Ovary (tissue), 7 donors: ENCODE measurements at regions not wholly inside any gene's neighbourhood (a gene's known extent, or its start where the extent isn't known, plus 50 kb on each side); places are given as distances from the start of the nearest gene placed in this dataset.

Source experiments
- DNase-seq, 5 donors: peaks; one replicate each; pipeline ENCODE4 v3.0.0-alpha.2; 2019 to 2020
- H3K27ac ChIP-seq, 2 donors: fragments of 200-600 bp; one replicate each; pipeline versions ENCODE4 v1.5.1 to v1.8.0; 2019 to 2022
- H3K27me3 ChIP-seq: fragments of 200-600 bp; one replicate; pipeline ENCODE4 v1.8.0; 2022
- H3K36me3 ChIP-seq: fragments of 200-600 bp; sonication (generic); one replicate; pipeline ENCODE4 v1.5.1; 2019
- H3K4me1 ChIP-seq: one replicate; pipeline ENCODE4 v1.8.1; 2013; ENCODE audit warnings: mild to moderate bottlenecking, moderate library complexity; ENCODE audit not compliant: insufficient read depth
- H3K4me3 ChIP-seq: fragments of 200-600 bp; sonication (generic); one replicate; pipeline ENCODE4 v1.5.1; 2017
- H3K9me3 ChIP-seq, 2 donors: fragments of 200-600 bp in 1 of 2; sonication (generic) in 1 of 2; one replicate each; pipeline versions ENCODE4 v1.5.1 to v1.8.1; 2013 to 2019; ENCODE audit warnings: mild to moderate bottlenecking in 1 of 2, moderate library complexity in 1 of 2
- CTCF ChIP-seq, 3 donors: fragments of 450-650 bp in 2 of 3; fragments of 200-600 bp in 1 of 3; IDR thresholded peaks; one replicate each; pipeline versions ENCODE4 v1.5.1 to v1.8.0; 2016 to 2022; ENCODE audit warnings: antibody characterized with exemption in 3 of 3, mild to moderate bottlenecking in 1 of 3
- EP300 ChIP-seq: sonication (generic); formaldehyde crosslinking; IDR thresholded peaks from one replicate; pipeline ENCODE4 v1.6.1; 2017; ENCODE audit warnings: antibody characterized with exemption
- POLR2A ChIP-seq: fragments of 450-650 bp; IDR thresholded peaks from one replicate; pipeline ENCODE4 v1.6.1; 2017; ENCODE audit warnings: antibody characterized with exemption, mild to moderate bottlenecking, moderate library complexity
- WGBS, 3 donors: extraction: QIAGEN DNeasy Blood & Tissue Kit in 1 of 3; methylation state at CpG; one replicate each; pipeline versions ENCODE4 v1.1.5 to v1.1.7; 2013 to 2017; 5-methylcytosine and 5-hydroxymethylcytosine counted together
- intact Hi-C, 4 donors: fragments of 100-400 bp; cut with DNase I; formaldehyde crosslinking; loops; one replicate each; pipeline versions ENCODE4 v1.11.0 to v1.15.1; 2022 to 2023
- donor health status: DM: no; HTN: no; CAD: no; lungs with moderate emphysema.
- donor health status: DM: no; HTN: no; CAD: no.
- donor health status: Bipolar disorder and iron deficiency.
- donor health status: DM: no; HTN: no; CAD: no.
- donor health status: DM: yes; HTN: yes; CAD: no.

GRCh38 chr13:107715496-107715895, 499.8 kb downstream of the LIG4 start:
- no peaks in the 10 kb centered on the region for H3K9me3 ChIP-seq
- WGBS, 3 donors = 91 to 94% (median 91%) methylated on average over 7 of the region's 7 CpGs
- H3K27me3 ChIP-seq = no peaks in the 10 kb centered on the region
- H3K36me3 ChIP-seq = no peaks in the 10 kb centered on the region
- H3K4me1 ChIP-seq = no peaks in the 10 kb centered on the region
- no peak for DNase-seq
- no peak overlapping the region for H3K27ac ChIP-seq
- intact Hi-C loops = no loop called here
- no peak overlapping the region for H3K4me3 ChIP-seq
- TF ChIP-seq CTCF (IDR thresholded peaks at IDR 0.05) = no peak
- no peak for TF ChIP-seq EP300
- TF ChIP-seq POLR2A = no peak

DNA sequence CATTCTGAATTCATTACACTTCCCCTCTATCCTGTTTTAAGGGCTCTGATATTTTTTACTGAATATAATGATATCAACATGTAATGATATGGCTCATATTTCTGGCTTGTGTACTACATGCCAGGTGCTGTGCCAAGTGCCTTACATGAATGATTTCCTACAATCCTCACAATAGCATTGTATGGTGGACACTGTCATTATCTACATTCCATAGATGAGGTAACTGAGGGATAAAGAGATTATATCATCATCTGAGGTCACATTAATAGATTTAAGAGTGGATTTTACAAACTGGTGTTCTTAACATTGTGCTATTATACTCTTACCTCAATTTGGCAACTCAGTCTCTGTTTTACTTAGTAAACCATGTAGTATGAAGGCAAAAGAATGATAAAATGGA, 502.0 kb downstream of the LIG4 start:
- TF ChIP-seq EP300 = no peak
- no peak for TF ChIP-seq POLR2A
- TF ChIP-seq CTCF (IDR thresholded peaks at IDR 0.05) = no peak
- Histone ChIP-seq H3K4me3 (no peak overlapping the region), H3K27me3 (no peaks in the 10 kb centered on the region), H3K4me1 (no peaks in the 10 kb centered on the region), H3K9me3 (no peaks in the 10 kb centered on the region), H3K36me3 (no peaks in the 10 kb centered on the region), H3K27ac (no peak overlapping the region)
- intact Hi-C loops = no loop called here
- DNase-seq = no peak

DNA sequence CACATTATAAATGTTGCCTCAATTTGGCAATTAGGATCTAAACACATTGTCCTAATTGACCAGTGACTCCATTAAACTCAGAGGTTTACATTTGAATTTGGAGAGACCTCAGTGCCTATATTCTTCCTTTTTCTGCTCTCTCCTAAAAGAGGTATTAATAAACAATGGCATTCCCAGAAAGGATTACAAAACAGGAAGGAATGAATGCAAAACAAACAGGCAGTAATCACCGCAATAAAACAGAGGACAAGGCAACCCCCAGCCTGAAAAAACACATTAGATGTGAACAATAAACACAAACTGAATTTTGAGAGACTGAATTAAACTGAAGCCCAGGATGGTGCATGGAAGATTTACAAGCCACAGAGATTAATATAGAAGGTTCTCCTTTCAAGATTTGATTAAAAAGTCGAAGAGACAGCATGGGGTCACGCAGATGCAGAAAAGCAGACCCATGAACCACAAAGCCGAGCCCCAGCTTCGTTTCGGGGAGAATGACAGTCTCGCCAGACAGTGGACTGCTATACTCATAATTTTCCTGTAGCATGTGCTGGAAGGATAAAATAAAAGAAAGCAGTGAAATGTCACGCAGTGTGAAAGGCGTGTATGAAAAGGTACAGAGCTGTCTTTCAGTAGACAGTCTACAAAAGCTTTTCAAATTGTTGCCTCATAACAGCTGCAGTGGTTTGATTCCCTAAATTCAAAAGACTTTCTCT, 503.0 kb downstream of the LIG4 start:
- WGBS, 3 donors = 70 to 72% (median 71%) methylated on average over 9 of the region's 9 CpGs
- H3K9me3 ChIP-seq = no peaks in the 10 kb centered on the region
- H3K27me3 ChIP-seq = no peaks in the 10 kb centered on the region
- no peak for DNase-seq
- no peak overlapping the region for H3K27ac ChIP-seq
- TF ChIP-seq CTCF (IDR thresholded peaks at IDR 0.05) = no peak
- no peak for TF ChIP-seq POLR2A
- TF ChIP-seq EP300 = no peak
- H3K4me3 ChIP-seq = no peak overlapping the region
- no peaks in the 10 kb centered on the region for H3K36me3 ChIP-seq
- intact Hi-C loops = no loop called here
- H3K4me1 ChIP-seq = no peaks in the 10 kb centered on the region

- no peaks in the 10 kb centered on the region for H3K9me3 ChIP-seq
- DNase-seq = no peak
- H3K4me3 ChIP-seq = no peak overlapping the region
- 10 to 24% (median 11%) methylated on average over 2 of the region's 2 CpGs for WGBS, 3 donors
- TF ChIP-seq EP300 = no peak
- no peak for TF ChIP-seq POLR2A
- no peak for TF ChIP-seq CTCF (IDR thresholded peaks at IDR 0.05)
- no peak overlapping the region for H3K27ac ChIP-seq
- H3K4me1 ChIP-seq = no peaks in the 10 kb centered on the region
- H3K27me3 ChIP-seq = no peaks in the 10 kb centered on the region
- intact Hi-C loops = no loop called here
- no peaks in the 10 kb centered on the region for H3K36me3 ChIP-seq
These were observed 525.2 kb downstream of the LIG4 start for GRCh38 chr13:107690181-107690580.
